ENCODE measurements at regions not wholly inside any gene's neighbourhood (a gene's known extent, or its start where the extent isn't known, plus 50 kb on each side); places are given as distances from the start of the nearest gene placed in this dataset.

DNA sequence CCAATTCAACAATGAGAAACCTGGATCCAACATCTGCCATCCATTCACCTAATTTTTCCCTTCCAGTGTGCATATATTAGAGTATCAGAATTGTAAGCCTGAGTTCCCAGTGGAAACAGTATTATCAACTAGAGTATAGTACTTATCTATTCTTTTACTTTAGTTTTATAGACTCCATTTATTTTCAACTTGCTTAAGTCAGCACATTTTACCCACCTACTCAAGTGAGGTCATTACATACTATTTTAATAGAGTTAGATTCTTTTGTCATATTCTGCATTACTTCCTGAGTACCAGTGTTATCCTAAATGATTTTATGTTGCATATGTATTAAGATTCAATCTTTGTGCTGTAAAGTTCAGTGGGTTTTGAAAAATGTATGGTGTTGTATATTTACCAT, 1393.3 kb downstream of the MAT2B start:
- TF ChIP-seq, protein P1, sequence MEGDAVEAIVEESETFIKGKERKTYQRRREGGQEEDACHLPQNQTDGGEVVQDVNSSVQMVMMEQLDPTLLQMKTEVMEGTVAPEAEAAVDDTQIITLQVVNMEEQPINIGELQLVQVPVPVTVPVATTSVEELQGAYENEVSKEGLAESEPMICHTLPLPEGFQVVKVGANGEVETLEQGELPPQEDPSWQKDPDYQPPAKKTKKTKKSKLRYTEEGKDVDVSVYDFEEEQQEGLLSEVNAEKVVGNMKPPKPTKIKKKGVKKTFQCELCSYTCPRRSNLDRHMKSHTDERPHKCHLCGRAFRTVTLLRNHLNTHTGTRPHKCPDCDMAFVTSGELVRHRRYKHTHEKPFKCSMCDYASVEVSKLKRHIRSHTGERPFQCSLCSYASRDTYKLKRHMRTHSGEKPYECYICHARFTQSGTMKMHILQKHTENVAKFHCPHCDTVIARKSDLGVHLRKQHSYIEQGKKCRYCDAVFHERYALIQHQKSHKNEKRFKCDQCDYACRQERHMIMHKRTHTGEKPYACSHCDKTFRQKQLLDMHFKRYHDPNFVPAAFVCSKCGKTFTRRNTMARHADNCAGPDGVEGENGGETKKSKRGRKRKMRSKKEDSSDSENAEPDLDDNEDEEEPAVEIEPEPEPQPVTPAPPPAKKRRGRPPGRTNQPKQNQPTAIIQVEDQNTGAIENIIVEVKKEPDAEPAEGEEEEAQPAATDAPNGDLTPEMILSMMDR (IDR thresholded peaks at IDR 0.05; ENCODE audit: low read length) = no peak
- no peak for TF ChIP-seq EZH2 (IDR thresholded peaks at IDR 0.05; ENCODE audit: borderline replicate concordance, low read length)
